HCT116 (cell line): ENCODE measurements at regions not wholly inside any gene's neighbourhood (a gene's known extent, or its start where the extent isn't known, plus 50 kb on each side); places are given as distances from the start of the nearest gene placed in this dataset.

Source experiments
- ATAC-seq: fragments of 200-7000 bp; cut with Tn5 transposase; 2 replicates; pipeline ENCODE4 v1.9.1; 2020; ENCODE audit warnings: mild to moderate bottlenecking, moderate library complexity
- BruUV-seq: library from RNA; stranded (reverse); fragments of 400-500 nt; replicated peaks from 2 replicates; lab custom pipeline; 2021; lab: Mats Ljungman, UMichigan
- CTCF ChIA-PET: fragments of 300-600 bp; sonication (Branson Sonifier 250); formaldehyde crosslinking; loops from one replicate; lab custom pipeline; 2021; ENCODE audit warnings: antibody characterized with exemption; lab: Charles Lee
- POLR2A ChIA-PET: fragments of 300-600, 350-600 bp; sonication (Branson Sonifier 250); formaldehyde crosslinking; loops from one replicate; lab custom pipeline; 2021; ENCODE audit warnings: antibody characterized with exemption; lab: Charles Lee
- RAD21 ChIA-PET, 2 experiments: fragments of 300-600 bp; sonication (Branson Sonifier 250); formaldehyde crosslinking; loops; one replicate each; lab custom pipeline; 2023; ENCODE audit warnings: low total read pairs in 2 of 2; ENCODE audit not compliant: uncharacterized antibody in 2 of 2, unreplicated experiment in 2 of 2, low non-redundant PET in 1 of 2; lab: Charles Lee
- DNase-seq: peaks from one replicate; pipeline ENCODE4 v3.0.0-alpha.2; 2010; ENCODE audit warnings: low read depth, low spot score
- H2AFZ ChIP-seq: fragments of 200-600 bp; shearing (Covaris generic), sonication (generic); 2 replicates; pipeline ENCODE4 v1.6.1; 2017; ENCODE audit warnings: low read depth, mixed run types, mixed read lengths, antibody characterized with exemption, low read length; ENCODE audit not compliant: poor library complexity, severe bottlenecking
- H3K27ac ChIP-seq: 2 replicates; pipeline ENCODE4 v1.5.1; 2012; ENCODE audit warnings: low read depth, low read length
- H3K27me3 ChIP-seq: fragments of 200-600 bp; sonication (generic); 2 replicates; pipeline ENCODE4 v1.6.1; 2016; ENCODE audit warnings: mixed run types, low read length, mixed read lengths; ENCODE audit not compliant: insufficient read depth
- H3K36me3 ChIP-seq, 2 experiments: fragments of 200-500 bp in 1 of 2; fragments of 200-600 bp in 1 of 2; sonication (Bioruptor generic) in 1 of 2; sonication (generic) in 1 of 2; 2 replicates each; pipeline versions ENCODE4 v1.5.1 to v1.6.1; 2014 to 2016; ENCODE audit warnings: low read length in 2 of 2, inconsistent platforms in 1 of 2, mixed read lengths in 1 of 2, mixed run types in 1 of 2; ENCODE audit not compliant: insufficient read depth in 2 of 2, control insufficient read depth in 1 of 2
- H3K4me1 ChIP-seq, 2 experiments: fragments of 200-600 bp in 1 of 2; sonication (generic) in 1 of 2; 2 replicates each; pipeline versions ENCODE4 v1.5.1 to v1.6.1; 2012 to 2017; ENCODE audit warnings: low read length in 2 of 2, inconsistent platforms in 1 of 2, mild to moderate bottlenecking in 1 of 2, mixed read lengths in 1 of 2, mixed run types in 1 of 2, moderate library complexity in 1 of 2; ENCODE audit not compliant: insufficient read depth in 2 of 2, control insufficient read depth in 1 of 2
- H3K4me2 ChIP-seq: fragments of 200-600 bp; sonication (generic); 2 replicates; pipeline ENCODE4 v1.6.1; 2017; ENCODE audit warnings: mixed run types, low read length, mixed read lengths
- H3K4me3 ChIP-seq, 2 experiments: fragments of 200-600 bp in 1 of 2; sonication (generic) in 1 of 2; replicated peaks in 1 of 2; 2 replicates each; pipeline ENCODE4 v1.5.1; 2011 to 2016; ENCODE audit warnings: low read length in 2 of 2, control low read depth in 1 of 2, low read depth in 1 of 2, mild to moderate bottlenecking in 1 of 2, mixed read lengths in 1 of 2, mixed run types in 1 of 2
- H3K79me2 ChIP-seq: fragments of 200-600 bp; sonication (generic); 2 replicates; pipeline ENCODE4 v1.6.1; 2017; ENCODE audit warnings: mild to moderate bottlenecking, mixed run types, low read length, moderate library complexity, mixed read lengths; ENCODE audit not compliant: insufficient read depth
- H3K9ac ChIP-seq: fragments of 200-600 bp; sonication (generic); 2 replicates; pipeline ENCODE4 v1.6.1; 2016; ENCODE audit warnings: low read length, mixed read lengths
- H3K9me2 ChIP-seq: fragments of 200-600 bp; sonication (generic), shearing (Covaris generic); 2 replicates; pipeline ENCODE4 v1.6.1; 2017; ENCODE audit warnings: mixed run types, mild to moderate bottlenecking, moderate library complexity; ENCODE audit not compliant: insufficient read depth
- H3K9me3 ChIP-seq, 2 experiments: fragments of 200-500 bp in 1 of 2; fragments of 200-600 bp in 1 of 2; sonication (Bioruptor generic) in 1 of 2; sonication (generic) in 1 of 2; 2 replicates each; pipeline ENCODE4 v1.6.1; 2014 to 2017; ENCODE audit warnings: low read length in 2 of 2, mixed read lengths in 2 of 2, inconsistent platforms in 1 of 2, low read depth in 1 of 2, mild to moderate bottlenecking in 1 of 2, mixed run types in 1 of 2, moderate library complexity in 1 of 2; ENCODE audit not compliant: control insufficient read depth in 1 of 2, insufficient read depth in 1 of 2
- H4K20me1 ChIP-seq: fragments of 200-600 bp; sonication (generic), shearing (Covaris generic); 2 replicates; pipeline ENCODE4 v1.6.1; 2017; ENCODE audit warnings: mixed run types, mild to moderate bottlenecking, moderate library complexity; ENCODE audit not compliant: insufficient read depth
- CBX3 ChIP-seq: IDR thresholded peaks from 2 replicates; pipeline ENCODE4 v1.6.1; 2012; ENCODE audit warnings: low read depth
- CEBPB ChIP-seq: IDR thresholded peaks from 2 replicates; pipeline ENCODE4 v1.6.1; 2012; ENCODE audit warnings: low read depth
- EGR1 ChIP-seq: IDR thresholded peaks from 2 replicates; pipeline ENCODE4 v1.6.1; 2012; ENCODE audit warnings: low read depth
- ELF1 ChIP-seq: IDR thresholded peaks from 2 replicates; pipeline ENCODE4 v1.6.1; 2012; ENCODE audit warnings: low read depth, borderline replicate concordance
- POLR2A ChIP-seq: IDR thresholded peaks from 2 replicates; pipeline ENCODE4 v1.7.0; 2011; ENCODE audit warnings: borderline replicate concordance; ENCODE audit not compliant: insufficient read depth, insufficient read length; ENCODE audit errors: extremely low read depth
- SP1 ChIP-seq: IDR thresholded peaks from 2 replicates; pipeline ENCODE4 v1.6.1; 2012; ENCODE audit warnings: low read depth
- SRF ChIP-seq: IDR thresholded peaks from 2 replicates; pipeline ENCODE4 v1.6.1; 2012; ENCODE audit warnings: low read depth
- YY1 ChIP-seq: IDR thresholded peaks from 2 replicates; pipeline ENCODE4 v1.6.1; 2011; ENCODE audit warnings: low read length, low read depth, moderate library complexity, mild to moderate bottlenecking; ENCODE audit not compliant: insufficient replicate concordance; ENCODE audit errors: extremely low read depth
- ZBTB33 ChIP-seq: IDR thresholded peaks from 2 replicates; pipeline ENCODE4 v1.6.1; 2011; ENCODE audit warnings: mild to moderate bottlenecking, low read length, moderate library complexity; ENCODE audit not compliant: insufficient replicate concordance; ENCODE audit errors: extremely low read depth
- ZFX ChIP-seq: fragments of 450-650 bp; IDR thresholded peaks from 2 replicates; pipeline ENCODE4 v1.6.1; 2017
- intact Hi-C: fragments of 100-400 bp; cut with micrococcal nuclease; formaldehyde crosslinking; loops from 2 replicates; pipeline ENCODE4 v1.10.0; 2022

GRCh38 chr4:43163101-43163792 is 270.7 kb downstream of the GRXCR1 start:
- Histone ChIP-seq H3K36me3 (no peaks in the 10 kb centered on the region), H3K9me3 (peaks cover 15 to 17% of the 10 kb centered on the region in 2 experiments), H3K9me2 (no peaks in the 10 kb centered on the region), H3K27me3 (no peaks in the 10 kb centered on the region), H3K79me2 (no peaks in the 10 kb centered on the region), H3K4me2 (no peak overlapping the region), H3K4me1 (no peaks in the 10 kb centered on the region), H4K20me1 (no peaks in the 10 kb centered on the region), H2AFZ (no peak overlapping the region), H3K4me3 (no peak overlapping the region), H3K9ac (no peak overlapping the region), H3K27ac (no peak overlapping the region)
- intact Hi-C loops = no loop called here
- CTCF ChIA-PET = no interaction called here
- no peak for DNase-seq
- RAD21 ChIA-PET = no interaction called here
- no peak for TF ChIP-seq EGR1
- no peak for TF ChIP-seq CBX3
- no peak for TF ChIP-seq POLR2A
- no peak for TF ChIP-seq SRF
- no peak for TF ChIP-seq ZBTB33
- TF ChIP-seq YY1 = no peak
- TF ChIP-seq CEBPB = no peak
- no peak for TF ChIP-seq SP1
- no peak for TF ChIP-seq ELF1
- no peak for TF ChIP-seq ZFX
- TF ChIP-seq, all 23 proteins: peak for 0
- no peak for ATAC-seq
- POLR2A ChIA-PET = no interaction called here
- no TSS peak for BruUV-seq
